IPS-18a (cell line): ENCODE measurements at regions not wholly inside any gene's neighbourhood (a gene's known extent, or its start where the extent isn't known, plus 50 kb on each side); places are given as distances from the start of the nearest gene placed in this dataset.

ENCODE experiments used
- H3K27ac ChIP-seq: one replicate; pipeline ENCODE4 v1.5.1; 2013; ENCODE audit warnings: low read length
- H3K27me3 ChIP-seq: one replicate; pipeline ENCODE4 v1.6.1; 2013; ENCODE audit warnings: mild to moderate bottlenecking, low read length; ENCODE audit not compliant: control insufficient read depth, insufficient read depth
- H3K36me3 ChIP-seq: one replicate; pipeline ENCODE4 v1.6.1; 2013; ENCODE audit warnings: low read depth, low read length; ENCODE audit not compliant: control insufficient read depth
- H3K4me1 ChIP-seq: one replicate; pipeline ENCODE4 v1.6.1; 2013; ENCODE audit warnings: low read depth, low read length; ENCODE audit not compliant: control insufficient read depth
- H3K4me3 ChIP-seq: one replicate; pipeline ENCODE4 v1.5.1; 2013; ENCODE audit warnings: low read length
- H3K9ac ChIP-seq: one replicate; pipeline ENCODE4 v1.6.1; 2013; ENCODE audit warnings: mild to moderate bottlenecking, low read length, moderate library complexity
- H3K9me3 ChIP-seq: one replicate; pipeline ENCODE4 v1.6.1; 2013; ENCODE audit warnings: low read depth, low read length; ENCODE audit not compliant: control insufficient read depth

DNA sequence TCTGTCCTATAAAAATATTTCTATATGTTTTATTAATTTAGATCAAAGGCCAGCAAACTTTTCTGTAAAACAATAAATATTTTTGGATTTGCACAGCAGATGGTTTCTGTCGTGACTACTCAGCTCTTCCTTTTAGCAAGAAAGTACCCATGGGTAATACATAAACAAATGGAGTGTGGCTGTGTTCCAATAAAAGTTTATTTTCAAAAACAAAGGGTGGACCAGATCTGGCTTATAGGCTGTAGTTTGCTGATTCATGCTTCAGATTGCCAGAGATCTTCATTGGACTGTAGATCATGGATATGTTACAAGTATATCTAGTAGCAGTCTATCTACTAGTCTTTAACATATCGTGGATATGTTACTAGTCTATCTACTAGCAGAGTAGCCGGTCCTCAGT is 590.5 kb downstream of the CSNK1G3 start:
- Histone ChIP-seq H3K27ac (no peak overlapping the region), H3K27me3 (no peaks in the 10 kb centered on the region), H3K9ac (no peak overlapping the region), H3K4me1 (no peaks in the 10 kb centered on the region), H3K4me3 (no peak overlapping the region), H3K36me3 (no peaks in the 10 kb centered on the region), H3K9me3 (no peaks in the 10 kb centered on the region)

DNA sequence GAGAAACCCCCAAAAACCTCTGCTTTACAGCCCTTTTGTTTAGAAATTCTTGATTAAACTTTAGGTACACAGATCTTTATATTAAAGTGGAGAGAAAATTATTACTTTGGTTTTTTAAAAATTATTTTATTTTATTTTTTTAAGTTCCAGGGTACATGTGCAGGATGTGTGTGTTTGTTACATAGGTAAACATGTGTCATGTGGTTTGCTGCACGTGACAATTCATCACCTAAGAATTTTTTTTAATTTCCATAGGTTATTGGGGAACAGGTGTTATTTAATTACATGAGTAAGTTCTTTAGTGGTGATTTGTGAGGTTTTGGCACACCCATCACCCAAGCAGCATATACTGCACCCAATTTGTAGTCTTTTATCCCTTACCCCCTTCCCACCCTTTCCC is 581.7 kb downstream of the CSNK1G3 start:
- Histone ChIP-seq H3K27me3 (no peaks in the 10 kb centered on the region), H3K36me3 (no peaks in the 10 kb centered on the region), H3K4me1 (peaks cover 9% of the 10 kb centered on the region), H3K27ac (no peak overlapping the region), H3K9me3 (no peaks in the 10 kb centered on the region), H3K4me3 (no peak overlapping the region), H3K9ac (no peak overlapping the region)

DNA sequence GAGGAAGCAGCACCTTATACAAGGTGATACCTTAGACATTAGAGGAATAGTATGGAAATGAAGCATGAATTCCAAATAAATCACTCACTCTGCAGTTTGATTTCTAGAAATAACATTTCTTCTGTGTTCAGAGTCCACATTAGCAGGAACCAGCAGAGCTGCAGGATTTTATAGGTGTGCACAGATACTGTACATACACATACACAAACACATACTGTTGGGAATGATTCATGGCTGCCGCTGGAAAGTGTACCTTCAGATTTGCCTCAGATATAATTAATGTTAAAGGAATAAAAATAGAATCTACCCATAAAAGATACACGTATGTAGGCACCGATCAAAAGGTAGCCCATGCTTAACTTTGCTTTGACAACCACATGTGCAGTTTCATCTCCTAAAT is 578.1 kb downstream of the CSNK1G3 start:
- Histone ChIP-seq H3K27me3 (no peaks in the 10 kb centered on the region), H3K27ac (no peak overlapping the region), H3K4me1 (peaks cover 29% of the 10 kb centered on the region), H3K4me3 (no peak overlapping the region), H3K9ac (no peak overlapping the region), H3K9me3 (no peaks in the 10 kb centered on the region), H3K36me3 (no peaks in the 10 kb centered on the region)

DNA sequence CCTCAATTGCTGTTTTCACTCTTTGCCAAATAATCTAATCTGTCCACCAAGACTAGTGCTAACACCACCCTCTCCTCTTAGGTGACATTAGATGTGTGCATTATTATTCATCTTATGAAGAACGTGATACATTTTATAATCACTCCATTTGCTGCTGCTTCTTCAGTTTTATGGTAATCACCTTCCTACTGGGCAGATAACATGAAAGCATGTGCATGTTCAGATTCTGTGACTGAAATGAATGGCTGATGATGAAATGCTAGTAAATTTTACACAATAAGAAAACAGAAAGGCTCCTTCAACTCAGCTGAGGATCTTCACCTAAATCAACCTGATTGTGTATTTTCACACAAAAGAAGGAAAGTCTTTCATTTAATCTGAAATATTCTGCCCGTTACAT is 577.6 kb downstream of the CSNK1G3 start:
- Histone ChIP-seq H3K4me3 (no peak overlapping the region), H3K36me3 (no peaks in the 10 kb centered on the region), H3K4me1 (peaks cover 29% of the 10 kb centered on the region), H3K27me3 (no peaks in the 10 kb centered on the region), H3K9me3 (no peaks in the 10 kb centered on the region), H3K9ac (no peak overlapping the region), H3K27ac (no peak overlapping the region)

DNA sequence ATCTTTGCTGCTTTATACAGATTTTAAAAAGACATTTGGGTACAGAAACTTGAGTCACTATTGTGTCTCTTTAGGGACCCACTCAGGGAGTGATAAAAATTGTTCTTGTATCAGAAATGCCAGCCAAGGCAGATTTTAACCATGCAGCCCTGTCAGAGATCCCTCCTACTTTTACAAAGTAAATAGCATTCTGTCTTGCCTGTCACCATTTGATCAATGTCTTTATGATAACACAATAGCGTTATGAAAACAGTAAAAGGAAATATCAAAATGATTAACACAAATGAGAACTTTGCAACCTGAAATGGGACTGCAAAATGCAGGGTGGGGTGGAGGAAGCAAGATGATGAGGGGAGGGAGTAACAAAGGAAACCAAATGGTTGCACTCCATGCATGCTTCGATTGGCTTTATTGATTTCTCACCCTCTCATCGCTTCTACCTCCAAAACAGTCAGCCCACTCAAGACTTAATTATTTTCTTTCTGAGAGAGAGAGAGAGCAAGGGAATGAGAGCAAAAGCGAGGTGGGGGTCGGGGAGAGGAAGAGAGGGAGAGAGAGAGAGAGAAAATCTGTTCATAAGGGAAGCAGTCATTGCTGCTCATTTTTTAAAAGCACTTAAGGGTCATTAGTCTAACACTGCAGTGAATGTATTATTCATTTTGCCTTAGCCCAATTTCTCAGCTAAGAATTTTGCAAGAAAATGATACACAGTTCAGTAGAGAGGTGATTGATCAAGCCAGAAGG is 576.5 kb downstream of the CSNK1G3 start:
- H3K9me3 ChIP-seq: no peaks in the 10 kb centered on the region
- peaks cover 29% of the 10 kb centered on the region for H3K4me1 ChIP-seq
- no peaks in the 10 kb centered on the region for H3K27me3 ChIP-seq
- no peak overlapping the region for H3K27ac ChIP-seq
- no peak overlapping the region for H3K9ac ChIP-seq
- H3K4me3 ChIP-seq: peak overlapping the region; percentile 1
- no peaks in the 10 kb centered on the region for H3K36me3 ChIP-seq

DNA sequence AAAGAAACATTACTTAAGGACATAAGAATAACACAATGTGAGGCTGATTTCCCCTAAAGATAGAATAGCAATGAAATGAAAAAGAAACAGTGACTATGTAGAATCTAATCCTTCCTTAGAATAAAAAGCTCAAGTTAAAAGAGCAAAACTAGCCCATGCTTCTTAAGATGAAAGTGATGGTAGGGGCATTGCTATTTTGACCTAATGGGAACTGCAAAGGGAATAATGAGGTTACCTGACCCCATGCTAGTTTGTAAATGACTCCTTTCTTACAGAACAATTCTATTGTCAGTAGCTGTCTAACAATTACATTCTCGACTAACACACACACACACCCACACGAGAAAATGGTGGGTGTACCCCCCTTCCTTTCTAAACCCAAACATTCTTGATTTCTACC is 575.8 kb downstream of the CSNK1G3 start:
- Histone ChIP-seq H3K36me3 (no peaks in the 10 kb centered on the region), H3K27me3 (no peaks in the 10 kb centered on the region), H3K9me3 (no peaks in the 10 kb centered on the region), H3K9ac (no peak overlapping the region), H3K27ac (no peak overlapping the region), H3K4me1 (peaks cover 29% of the 10 kb centered on the region), H3K4me3 (peak overlapping the region; percentile 1)

DNA sequence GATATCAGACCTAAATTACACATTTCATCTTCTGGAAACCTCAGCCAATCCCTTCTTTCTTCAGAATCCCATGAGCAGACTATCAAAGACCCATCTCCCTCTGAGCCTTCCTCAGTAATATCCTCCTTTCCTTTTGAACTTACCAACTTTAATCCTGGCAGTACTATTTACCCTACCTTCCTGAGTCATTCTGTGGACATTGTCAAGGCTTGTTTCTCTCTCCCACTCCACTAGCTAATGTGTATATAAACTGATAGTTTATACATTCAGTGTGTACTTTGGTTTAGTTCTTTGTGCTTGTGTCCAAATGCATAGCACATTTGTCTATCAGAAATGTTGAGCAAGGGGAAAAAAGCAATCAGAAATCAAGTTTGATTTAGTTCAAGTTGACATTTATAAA is 568.3 kb downstream of the CSNK1G3 start:
- Histone ChIP-seq H3K9ac (no peak overlapping the region), H3K27me3 (no peaks in the 10 kb centered on the region), H3K36me3 (no peaks in the 10 kb centered on the region), H3K4me1 (no peaks in the 10 kb centered on the region), H3K9me3 (no peaks in the 10 kb centered on the region), H3K4me3 (no peak overlapping the region), H3K27ac (no peak overlapping the region)

DNA sequence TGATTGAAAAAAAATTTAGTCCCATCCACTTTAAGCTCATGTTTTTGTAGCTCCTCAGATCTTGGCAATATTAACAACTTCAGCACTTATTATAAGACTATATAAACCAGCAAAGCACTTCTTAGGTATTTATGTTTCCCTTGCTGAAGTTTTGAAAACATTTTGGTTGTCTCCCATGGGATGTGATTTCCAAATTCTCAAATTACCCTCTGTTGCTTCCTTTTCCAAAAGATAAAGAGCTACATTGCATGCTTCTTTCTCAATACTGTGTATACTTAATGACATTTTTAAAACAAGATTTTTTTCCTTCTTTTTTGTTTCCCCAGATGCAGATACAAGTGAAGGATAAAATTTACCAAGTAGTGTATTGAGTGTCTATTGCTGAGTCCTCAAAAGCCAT is 567.1 kb downstream of the CSNK1G3 start:
- Histone ChIP-seq H3K4me1 (no peaks in the 10 kb centered on the region), H3K36me3 (no peaks in the 10 kb centered on the region), H3K27ac (no peak overlapping the region), H3K9me3 (no peaks in the 10 kb centered on the region), H3K9ac (no peak overlapping the region), H3K4me3 (no peak overlapping the region), H3K27me3 (no peaks in the 10 kb centered on the region)

DNA sequence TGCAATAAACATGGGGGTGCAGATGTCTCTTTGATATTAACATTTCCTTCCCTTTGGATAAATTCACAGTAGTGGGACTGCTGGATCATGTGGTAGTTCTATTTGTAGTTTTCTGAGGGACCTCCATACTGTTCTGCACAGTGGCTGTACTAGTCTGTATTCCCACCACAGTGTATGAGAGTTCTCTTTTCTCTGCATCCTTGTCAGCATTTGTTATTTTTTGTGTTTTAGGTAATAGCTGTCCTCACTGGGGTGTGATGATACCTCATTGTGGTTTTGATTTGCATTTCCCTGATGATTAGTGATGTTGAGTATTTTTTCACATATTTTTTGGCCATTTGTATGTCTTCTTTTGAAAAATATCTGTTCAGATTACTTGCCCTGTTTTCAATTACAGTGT is 562.5 kb downstream of the CSNK1G3 start:
- no peaks in the 10 kb centered on the region for H3K36me3 ChIP-seq
- no peaks in the 10 kb centered on the region for H3K9me3 ChIP-seq
- no peak overlapping the region for H3K9ac ChIP-seq
- no peak overlapping the region for H3K27ac ChIP-seq
- H3K4me1 ChIP-seq: no peaks in the 10 kb centered on the region
- H3K27me3 ChIP-seq: no peaks in the 10 kb centered on the region
- H3K4me3 ChIP-seq: no peak overlapping the region

DNA sequence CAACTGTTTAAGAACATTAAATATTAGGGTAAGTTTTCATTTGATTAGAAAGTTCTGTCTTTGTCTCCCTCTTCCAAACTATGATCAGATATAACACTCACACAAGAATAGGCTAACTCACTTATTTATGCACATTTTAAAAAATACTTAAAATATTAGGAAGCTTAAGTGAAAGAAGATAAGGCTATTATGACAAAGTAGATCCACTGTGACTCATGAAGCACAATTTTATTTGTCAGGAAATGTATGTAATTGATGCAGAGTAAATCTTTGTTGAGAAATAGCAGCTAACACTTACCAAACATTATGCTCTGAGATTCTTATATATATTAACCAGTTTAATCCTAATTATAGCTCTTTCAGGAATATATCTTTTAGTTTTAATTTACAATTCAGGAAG is 560.6 kb downstream of the CSNK1G3 start:
- no peak overlapping the region for H3K9ac ChIP-seq
- H3K4me1 ChIP-seq: no peaks in the 10 kb centered on the region

DNA sequence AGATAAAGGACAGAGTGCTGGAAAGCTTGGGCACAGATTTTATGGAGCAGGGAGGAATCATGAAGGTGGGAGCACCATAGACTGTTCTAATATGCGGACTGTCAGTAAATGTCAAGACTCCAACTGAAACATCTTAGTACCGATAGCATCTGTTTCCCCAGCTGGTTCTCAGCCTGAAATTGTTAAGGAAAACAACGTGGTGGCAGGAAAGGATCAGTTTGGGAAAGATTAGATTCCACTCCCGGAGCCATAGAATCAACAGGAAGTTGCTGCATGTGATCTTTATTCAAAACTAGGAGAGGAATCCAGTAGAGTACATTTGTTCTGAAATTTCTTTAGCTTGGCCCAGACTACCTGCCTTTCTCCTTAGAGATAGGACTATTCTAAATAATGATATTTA is 559.1 kb downstream of the CSNK1G3 start:
- H3K9ac ChIP-seq: no peak overlapping the region

More for the DNA sequence above, 560.6 kb downstream of the CSNK1G3 start:
- no peak overlapping the region for H3K27ac ChIP-seq
- no peak overlapping the region for H3K4me3 ChIP-seq
- no peaks in the 10 kb centered on the region for H3K36me3 ChIP-seq
- no peaks in the 10 kb centered on the region for H3K9me3 ChIP-seq
- H3K27me3 ChIP-seq: no peaks in the 10 kb centered on the region

DNA sequence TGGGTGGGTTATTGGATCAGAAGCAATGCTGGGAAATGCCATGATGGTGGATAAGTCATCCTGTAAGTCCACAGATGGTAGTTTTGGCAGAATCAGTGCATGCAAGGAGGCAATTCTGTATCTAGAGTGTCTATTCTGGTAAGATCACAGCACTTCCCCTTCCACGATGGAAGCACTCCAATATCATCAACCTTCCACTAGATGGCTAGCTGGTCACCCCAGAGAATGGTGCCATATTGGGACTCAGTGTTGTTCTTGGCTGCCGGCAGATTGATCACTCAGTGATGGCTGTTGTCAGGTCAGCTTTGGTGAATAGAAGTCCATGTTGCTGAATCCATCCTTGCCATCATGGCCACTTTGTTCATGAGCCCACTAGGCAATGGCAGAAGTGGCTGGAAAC is 553.5 kb downstream of the CSNK1G3 start:
- H3K27ac ChIP-seq: no peak overlapping the region
- H3K36me3 ChIP-seq: no peaks in the 10 kb centered on the region
- no peak overlapping the region for H3K4me3 ChIP-seq
- H3K9ac ChIP-seq: no peak overlapping the region
- no peaks in the 10 kb centered on the region for H3K27me3 ChIP-seq
- H3K4me1 ChIP-seq: no peaks in the 10 kb centered on the region
- H3K9me3 ChIP-seq: no peaks in the 10 kb centered on the region

More for the DNA sequence above, 559.1 kb downstream of the CSNK1G3 start:
- no peaks in the 10 kb centered on the region for H3K27me3 ChIP-seq
- no peaks in the 10 kb centered on the region for H3K4me1 ChIP-seq
- no peaks in the 10 kb centered on the region for H3K36me3 ChIP-seq
- H3K9me3 ChIP-seq: no peaks in the 10 kb centered on the region
- H3K4me3 ChIP-seq: no peak overlapping the region
- H3K27ac ChIP-seq: no peak overlapping the region
